ENCODE measurements at regions not wholly inside any gene's neighbourhood (a gene's known extent, or its start where the extent isn't known, plus 50 kb on each side); places are given as distances from the start of the nearest gene placed in this dataset.

- no peak overlapping the region for H3K27ac Mint-ChIP-seq
- no peak for DNase-seq
- ChIA-PET POLR2A (no interaction called here), CTCF (no interaction called here)
- H3K9me3 Mint-ChIP-seq: no peaks in the 10 kb centered on the region
- H3K27me3 Mint-ChIP-seq: no peaks in the 10 kb centered on the region
- no peak overlapping the region for H3K4me3 Mint-ChIP-seq
- H3K4me1 Mint-ChIP-seq: no peaks in the 10 kb centered on the region
- H3K36me3 Mint-ChIP-seq (ENCODE audit: low read depth): no peaks in the 10 kb centered on the region
These were observed 226.2 kb downstream of the MN1 start for GRCh38 chr22:27575348-27575747.

- ChIA-PET CTCF (no interaction called here), POLR2A (no interaction called here)
- DNase-seq: no peak
- H3K27me3 Mint-ChIP-seq: no peaks in the 10 kb centered on the region
- H3K36me3 Mint-ChIP-seq (ENCODE audit: low read depth): no peaks in the 10 kb centered on the region
- no peaks in the 10 kb centered on the region for H3K9me3 Mint-ChIP-seq
- H3K4me1 Mint-ChIP-seq: no peaks in the 10 kb centered on the region
- H3K4me3 Mint-ChIP-seq: no peak overlapping the region
- no peak overlapping the region for H3K27ac Mint-ChIP-seq
These were observed 225.1 kb downstream of the MN1 start for GRCh38 chr22:27576413-27576812.

DNA sequence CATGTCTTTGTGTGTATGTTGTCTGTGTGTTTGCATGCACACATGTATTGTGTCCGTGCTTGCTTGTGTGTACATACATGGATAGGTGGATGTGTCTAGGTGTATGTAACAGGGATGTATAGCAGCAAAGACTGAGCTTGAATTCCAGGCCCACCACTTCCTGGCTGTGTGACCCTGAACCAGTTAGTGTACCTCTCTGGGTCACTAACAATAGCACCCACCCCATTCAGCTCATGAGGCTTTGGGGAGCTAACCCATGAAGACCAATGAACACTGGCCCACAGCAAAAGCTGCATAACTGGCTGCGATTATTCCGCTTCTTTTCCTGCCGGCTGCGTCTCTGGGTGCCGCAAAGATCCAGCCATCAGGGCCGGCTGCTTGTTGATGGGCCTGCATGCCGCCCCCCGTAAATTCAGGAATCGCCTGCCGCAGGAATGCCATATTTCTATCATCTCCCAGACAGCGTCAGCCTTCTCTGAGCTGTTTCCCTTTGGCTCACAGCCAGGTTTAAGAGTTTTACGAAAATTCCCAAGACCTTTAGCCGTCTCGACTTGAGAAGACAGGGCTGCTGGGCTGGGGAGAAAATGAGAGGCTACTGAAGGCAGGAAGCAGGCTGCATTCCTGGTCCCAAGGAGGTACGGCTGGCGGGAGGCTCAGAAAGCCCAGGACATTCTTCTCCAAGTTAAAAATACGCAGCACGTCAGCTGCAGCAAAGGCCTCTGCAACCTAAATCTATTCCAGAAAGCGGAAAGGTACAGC is 224.6 kb downstream of the MN1 start:
- Mint-ChIP-seq H3K9me3 (no peaks in the 10 kb centered on the region), H3K27me3 (no peaks in the 10 kb centered on the region), H3K4me1 (no peaks in the 10 kb centered on the region), H3K36me3 (ENCODE audit: low read depth) (no peaks in the 10 kb centered on the region), H3K4me3 (no peak overlapping the region), H3K27ac (no peak overlapping the region)
- ChIA-PET POLR2A (no interaction called here), CTCF (no interaction called here)
- no peak for DNase-seq

GRCh38 chr22:27577574-27577969 is 224.0 kb downstream of the MN1 start:
- Mint-ChIP-seq H3K36me3 (ENCODE audit: low read depth) (no peaks in the 10 kb centered on the region), H3K27ac (no peak overlapping the region), H3K4me1 (no peaks in the 10 kb centered on the region), H3K9me3 (no peaks in the 10 kb centered on the region), H3K27me3 (no peaks in the 10 kb centered on the region), H3K4me3 (no peak overlapping the region)
- ChIA-PET POLR2A (no interaction called here), CTCF (no interaction called here)
- DNase-seq: no peak

- no peaks in the 10 kb centered on the region for H3K36me3 Mint-ChIP-seq (ENCODE audit: low read depth)
- DNase-seq: no peak
- POLR2A ChIA-PET: no interaction called here
These were observed 222.5 kb downstream of the MN1 start for GRCh38 chr22:27578937-27579617.

DNA sequence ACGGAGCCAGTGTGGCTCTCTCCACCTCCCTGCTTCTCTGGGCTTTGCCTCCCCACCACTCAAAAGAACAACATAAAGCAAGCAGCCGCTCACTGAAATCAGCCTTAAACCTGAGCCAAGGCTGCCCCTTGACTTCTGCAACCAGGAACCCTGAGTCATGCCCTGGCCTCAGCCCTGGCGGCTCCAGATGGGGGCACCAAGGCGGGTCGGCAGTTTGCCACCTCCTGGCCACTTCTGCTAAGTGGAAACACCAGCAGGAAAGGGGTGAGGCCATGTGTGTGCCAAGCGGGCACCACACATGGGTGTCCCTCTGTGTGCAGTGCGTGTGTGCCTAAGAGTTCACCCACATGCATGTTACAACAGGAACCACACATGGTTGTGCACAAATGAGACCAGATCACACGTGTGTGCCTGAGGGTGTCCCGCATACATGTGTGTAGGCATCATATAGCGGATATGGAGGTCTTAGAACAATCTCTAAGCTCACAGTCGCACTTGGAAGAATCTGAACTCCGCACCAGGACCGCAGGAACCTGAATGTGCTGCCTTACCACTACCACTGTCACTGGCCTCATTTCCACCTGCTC is 221.2 kb downstream of the MN1 start:
- H3K4me3 Mint-ChIP-seq: no peak overlapping the region
- no peak for DNase-seq
- CTCF ChIA-PET: no interaction called here
- POLR2A ChIA-PET: no interaction called here
- H3K27ac Mint-ChIP-seq: no peak overlapping the region
- no peaks in the 10 kb centered on the region for H3K9me3 Mint-ChIP-seq
- no peaks in the 10 kb centered on the region for H3K27me3 Mint-ChIP-seq
- H3K36me3 Mint-ChIP-seq (ENCODE audit: low read depth): no peaks in the 10 kb centered on the region
- H3K4me1 Mint-ChIP-seq: no peaks in the 10 kb centered on the region

More at GRCh38 chr22:27578937-27579617, 222.5 kb downstream of the MN1 start:
- no peak overlapping the region for H3K27ac Mint-ChIP-seq
- CTCF ChIA-PET: no interaction called here
- H3K4me1 Mint-ChIP-seq: no peaks in the 10 kb centered on the region
- H3K27me3 Mint-ChIP-seq: no peaks in the 10 kb centered on the region
- H3K9me3 Mint-ChIP-seq: no peaks in the 10 kb centered on the region
- no peak overlapping the region for H3K4me3 Mint-ChIP-seq

DNA sequence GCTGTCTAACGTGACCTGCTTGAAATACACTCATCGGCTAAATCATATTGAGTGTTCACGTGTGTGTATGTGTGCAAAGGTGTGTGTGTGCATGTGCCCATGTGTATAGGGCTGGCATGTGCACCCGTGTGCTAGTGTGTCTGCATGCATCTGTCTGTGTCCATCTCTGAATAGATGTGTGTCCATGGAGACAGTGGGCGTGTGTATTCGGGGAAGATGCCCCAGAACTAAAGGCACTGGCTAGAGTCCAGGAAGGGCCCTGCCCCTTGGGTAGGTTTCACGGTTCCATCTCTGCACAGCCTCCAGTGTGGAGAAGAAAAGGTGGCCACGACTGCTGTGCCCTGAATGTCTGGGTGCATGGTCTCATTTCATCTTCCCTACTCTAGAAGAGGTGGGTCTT is 220.3 kb downstream of the MN1 start:
- ChIA-PET CTCF (no interaction called here), POLR2A (no interaction called here)
- Mint-ChIP-seq H3K9me3 (no peaks in the 10 kb centered on the region), H3K4me1 (no peaks in the 10 kb centered on the region), H3K36me3 (ENCODE audit: low read depth) (no peaks in the 10 kb centered on the region), H3K4me3 (no peak overlapping the region), H3K27me3 (no peaks in the 10 kb centered on the region), H3K27ac (no peak overlapping the region)
- DNase-seq: no peak

DNA sequence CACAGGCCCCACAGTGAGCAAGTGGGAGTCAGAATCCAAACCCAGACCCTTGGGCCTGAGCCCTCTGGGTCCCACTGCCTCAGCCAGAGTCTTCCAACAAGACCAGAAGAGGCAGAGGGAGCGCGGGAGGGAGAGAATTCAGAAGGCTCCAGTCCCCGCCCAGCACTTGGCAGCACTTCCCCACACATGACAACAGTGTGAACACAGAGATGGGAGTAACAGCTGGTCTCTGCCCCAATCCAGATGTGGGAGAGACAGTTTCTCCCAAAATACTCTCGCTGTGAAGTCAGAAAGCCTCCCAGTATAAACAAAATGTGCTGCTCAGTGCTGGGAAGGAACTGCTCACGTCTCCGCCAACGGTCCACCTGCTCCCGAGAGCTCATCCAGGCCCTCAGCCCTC is 219.9 kb downstream of the MN1 start:
- CTCF ChIA-PET: no interaction called here
- no peaks in the 10 kb centered on the region for H3K9me3 Mint-ChIP-seq
- DNase-seq: no peak
- H3K4me3 Mint-ChIP-seq: no peak overlapping the region
- H3K36me3 Mint-ChIP-seq (ENCODE audit: low read depth): no peaks in the 10 kb centered on the region
- H3K27me3 Mint-ChIP-seq: no peaks in the 10 kb centered on the region
- no peak overlapping the region for H3K27ac Mint-ChIP-seq
- no peaks in the 10 kb centered on the region for H3K4me1 Mint-ChIP-seq
- POLR2A ChIA-PET: no interaction called here

- CTCF ChIA-PET: no interaction called here
- H3K36me3 Mint-ChIP-seq (ENCODE audit: low read depth): no peaks in the 10 kb centered on the region
- H3K4me1 Mint-ChIP-seq: no peaks in the 10 kb centered on the region
- no peak overlapping the region for H3K4me3 Mint-ChIP-seq
- H3K27ac Mint-ChIP-seq: no peak overlapping the region
- H3K27me3 Mint-ChIP-seq: no peaks in the 10 kb centered on the region
- POLR2A ChIA-PET: no interaction called here
- peaks cover 1% of the 10 kb centered on the region for H3K9me3 Mint-ChIP-seq
- DNase-seq: no peak
These were observed 217.7 kb downstream of the MN1 start for GRCh38 chr22:27583856-27584255.

- Mint-ChIP-seq H3K36me3 (ENCODE audit: low read depth) (no peaks in the 10 kb centered on the region), H3K4me1 (no peaks in the 10 kb centered on the region), H3K27ac (no peak overlapping the region), H3K27me3 (no peaks in the 10 kb centered on the region), H3K9me3 (peaks cover 4% of the 10 kb centered on the region), H3K4me3 (no peak overlapping the region)
- DNase-seq: no peak
- CTCF ChIA-PET: no interaction called here
- POLR2A ChIA-PET: no interaction called here
These were observed 216.4 kb downstream of the MN1 start for GRCh38 chr22:27585141-27585540.

DNA sequence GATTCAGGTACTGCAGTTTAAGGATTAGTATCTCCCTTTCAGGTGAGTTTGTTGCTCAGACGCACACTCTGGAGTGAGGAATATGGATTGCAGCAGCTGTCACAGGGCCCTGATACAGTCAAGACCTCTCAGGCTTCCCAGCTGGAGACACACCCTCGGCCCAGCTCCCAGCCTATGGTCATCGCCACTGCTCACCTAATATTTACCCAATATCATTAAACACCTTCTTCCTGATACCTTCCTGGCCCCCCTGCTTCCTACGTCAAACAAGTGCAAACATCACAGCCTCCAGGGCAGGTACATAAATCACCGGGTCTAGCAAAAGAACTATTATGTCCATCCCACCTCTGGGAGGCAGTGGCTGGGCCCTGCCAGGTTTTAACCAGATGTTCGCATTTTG is 213.3 kb downstream of the MN1 start:
- ChIA-PET POLR2A (no interaction called here), CTCF (no interaction called here)
- H3K27ac Mint-ChIP-seq: no peak overlapping the region
- no peak overlapping the region for H3K4me3 Mint-ChIP-seq
- no peaks in the 10 kb centered on the region for H3K36me3 Mint-ChIP-seq (ENCODE audit: low read depth)
- H3K9me3 Mint-ChIP-seq: peaks cover 4% of the 10 kb centered on the region
- no peaks in the 10 kb centered on the region for H3K4me1 Mint-ChIP-seq
- DNase-seq: no peak
- H3K27me3 Mint-ChIP-seq: no peaks in the 10 kb centered on the region

DNA sequence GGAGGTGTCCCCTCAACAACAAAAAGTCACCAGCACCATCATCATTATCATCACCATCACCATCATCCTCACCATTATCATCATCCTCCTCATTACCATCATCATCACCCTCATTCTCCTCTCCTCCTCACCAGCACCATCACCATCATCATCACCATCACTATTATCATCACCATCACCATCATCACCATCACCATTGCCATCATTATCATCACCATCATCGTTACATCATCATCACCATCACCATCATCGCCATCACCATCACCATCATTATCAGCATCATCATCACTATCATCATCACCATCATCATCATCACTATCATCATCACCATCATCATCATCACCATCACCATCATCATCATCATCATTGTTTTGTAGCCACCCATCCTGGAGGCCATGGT is 212.6 kb downstream of the MN1 start:
- no peak for DNase-seq
- H3K36me3 Mint-ChIP-seq (ENCODE audit: low read depth): no peaks in the 10 kb centered on the region
- H3K27ac Mint-ChIP-seq: no peak overlapping the region
- no peaks in the 10 kb centered on the region for H3K27me3 Mint-ChIP-seq
- CTCF ChIA-PET: no interaction called here
- POLR2A ChIA-PET: no interaction called here
- no peak overlapping the region for H3K4me3 Mint-ChIP-seq
- peaks cover 4% of the 10 kb centered on the region for H3K9me3 Mint-ChIP-seq
- H3K4me1 Mint-ChIP-seq: no peaks in the 10 kb centered on the region

DNA sequence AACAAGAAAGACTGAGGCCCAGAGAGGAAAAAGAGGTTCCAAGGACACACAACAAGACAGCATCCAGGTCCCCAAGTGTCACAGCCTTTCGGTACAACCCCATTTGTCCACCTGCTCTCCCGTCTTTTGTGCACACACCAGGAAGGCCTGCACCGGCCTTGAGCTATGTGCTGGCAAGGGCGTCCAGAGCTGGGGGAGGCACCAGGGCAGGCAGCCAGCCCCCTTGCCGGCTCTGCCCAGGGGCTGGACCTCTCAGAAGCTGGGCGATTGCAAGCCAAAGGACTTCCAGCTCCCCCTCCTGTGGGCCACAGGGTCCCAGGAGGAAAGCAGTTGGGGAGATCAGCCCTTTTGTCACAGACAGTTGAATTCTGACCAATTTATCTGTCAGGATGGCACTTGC is 210.5 kb downstream of the MN1 start:
- H3K4me3 Mint-ChIP-seq: no peak overlapping the region
- CTCF ChIA-PET: no interaction called here
- POLR2A ChIA-PET: no interaction called here
- no peak overlapping the region for H3K27ac Mint-ChIP-seq
- no peaks in the 10 kb centered on the region for H3K36me3 Mint-ChIP-seq (ENCODE audit: low read depth)
- H3K4me1 Mint-ChIP-seq: no peaks in the 10 kb centered on the region
- DNase-seq: no peak
- peaks cover 4% of the 10 kb centered on the region for H3K9me3 Mint-ChIP-seq
- H3K27me3 Mint-ChIP-seq: no peaks in the 10 kb centered on the region

- Mint-ChIP-seq H3K4me1 (no peaks in the 10 kb centered on the region), H3K36me3 (ENCODE audit: low read depth) (no peaks in the 10 kb centered on the region), H3K4me3 (no peak overlapping the region), H3K27me3 (no peaks in the 10 kb centered on the region), H3K9me3 (peaks cover 4% of the 10 kb centered on the region), H3K27ac (no peak overlapping the region)
- POLR2A ChIA-PET: no interaction called here
- CTCF ChIA-PET: no interaction called here
- no peak for DNase-seq
These were observed 208.2 kb downstream of the MN1 start for GRCh38 chr22:27593378-27593777.

Measured in activated CD4-positive, alpha-beta memory T cell treated with anti-CD3 and anti-CD28 coated beads, Interleukin-2, amount 10 ng/mL, durations not matched to agents 7 days and 5 days (primary cell).